ENCODE measurements at regions not wholly inside any gene's neighbourhood (a gene's known extent, or its start where the extent isn't known, plus 50 kb on each side); places are given as distances from the start of the nearest gene placed in this dataset.

DNA sequence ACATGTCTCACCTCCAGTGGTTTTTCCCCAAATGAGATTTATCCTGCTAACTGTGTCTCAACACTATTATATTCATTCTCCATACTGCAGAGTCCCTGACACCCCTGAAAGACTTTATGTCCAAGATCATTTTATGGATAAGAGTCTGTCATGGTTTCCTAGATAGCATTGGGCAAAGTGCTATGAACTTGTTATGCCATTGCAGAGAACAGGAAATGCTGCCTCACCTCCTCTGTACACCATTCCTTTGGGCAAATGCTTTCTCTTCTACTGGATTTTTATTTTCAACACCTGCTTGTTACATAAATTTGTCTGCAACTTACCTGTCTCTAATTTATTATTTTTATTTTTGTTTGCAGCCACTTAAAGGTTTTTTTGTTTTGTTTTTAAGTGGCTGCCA, 652.5 kb upstream of the FAM98A start:
- TF ChIP-seq JUN (CRISPR knock-in tag; IDR thresholded peaks at IDR 0.05): no peak
- TF ChIP-seq, protein P1, sequence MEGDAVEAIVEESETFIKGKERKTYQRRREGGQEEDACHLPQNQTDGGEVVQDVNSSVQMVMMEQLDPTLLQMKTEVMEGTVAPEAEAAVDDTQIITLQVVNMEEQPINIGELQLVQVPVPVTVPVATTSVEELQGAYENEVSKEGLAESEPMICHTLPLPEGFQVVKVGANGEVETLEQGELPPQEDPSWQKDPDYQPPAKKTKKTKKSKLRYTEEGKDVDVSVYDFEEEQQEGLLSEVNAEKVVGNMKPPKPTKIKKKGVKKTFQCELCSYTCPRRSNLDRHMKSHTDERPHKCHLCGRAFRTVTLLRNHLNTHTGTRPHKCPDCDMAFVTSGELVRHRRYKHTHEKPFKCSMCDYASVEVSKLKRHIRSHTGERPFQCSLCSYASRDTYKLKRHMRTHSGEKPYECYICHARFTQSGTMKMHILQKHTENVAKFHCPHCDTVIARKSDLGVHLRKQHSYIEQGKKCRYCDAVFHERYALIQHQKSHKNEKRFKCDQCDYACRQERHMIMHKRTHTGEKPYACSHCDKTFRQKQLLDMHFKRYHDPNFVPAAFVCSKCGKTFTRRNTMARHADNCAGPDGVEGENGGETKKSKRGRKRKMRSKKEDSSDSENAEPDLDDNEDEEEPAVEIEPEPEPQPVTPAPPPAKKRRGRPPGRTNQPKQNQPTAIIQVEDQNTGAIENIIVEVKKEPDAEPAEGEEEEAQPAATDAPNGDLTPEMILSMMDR (IDR thresholded peaks at IDR 0.05): no peak
- TF ChIP-seq SP1 (CRISPR knock-in tag; conservative IDR thresholded peaks at IDR 0.05): no peak
- no peak for TF ChIP-seq ELF4 (CRISPR knock-in tag; IDR thresholded peaks at IDR 0.05; ENCODE audit: low read depth)
- TF ChIP-seq FOXJ3 (CRISPR knock-in tag; IDR thresholded peaks at IDR 0.05; ENCODE audit: borderline replicate concordance): no peak
- no peak for TF ChIP-seq NR1H2 (CRISPR knock-in tag; IDR thresholded peaks at IDR 0.05)
- TF ChIP-seq, protein P2, sequence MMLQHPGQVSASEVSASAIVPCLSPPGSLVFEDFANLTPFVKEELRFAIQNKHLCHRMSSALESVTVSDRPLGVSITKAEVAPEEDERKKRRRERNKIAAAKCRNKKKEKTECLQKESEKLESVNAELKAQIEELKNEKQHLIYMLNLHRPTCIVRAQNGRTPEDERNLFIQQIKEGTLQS (CRISPR knock-in tag; conservative IDR thresholded peaks at IDR 0.05): no peak
- no peak for TF ChIP-seq ATF2 (CRISPR knock-in tag; IDR thresholded peaks at IDR 0.05; ENCODE audit: borderline replicate concordance, low read depth)
- no peak for TF ChIP-seq MAX (CRISPR knock-in tag; IDR thresholded peaks at IDR 0.05)

Measured in WTC11 (cell line).